ENCODE measurements at regions not wholly inside any gene's neighbourhood (a gene's known extent, or its start where the extent isn't known, plus 50 kb on each side); places are given as distances from the start of the nearest gene placed in this dataset.

DNA sequence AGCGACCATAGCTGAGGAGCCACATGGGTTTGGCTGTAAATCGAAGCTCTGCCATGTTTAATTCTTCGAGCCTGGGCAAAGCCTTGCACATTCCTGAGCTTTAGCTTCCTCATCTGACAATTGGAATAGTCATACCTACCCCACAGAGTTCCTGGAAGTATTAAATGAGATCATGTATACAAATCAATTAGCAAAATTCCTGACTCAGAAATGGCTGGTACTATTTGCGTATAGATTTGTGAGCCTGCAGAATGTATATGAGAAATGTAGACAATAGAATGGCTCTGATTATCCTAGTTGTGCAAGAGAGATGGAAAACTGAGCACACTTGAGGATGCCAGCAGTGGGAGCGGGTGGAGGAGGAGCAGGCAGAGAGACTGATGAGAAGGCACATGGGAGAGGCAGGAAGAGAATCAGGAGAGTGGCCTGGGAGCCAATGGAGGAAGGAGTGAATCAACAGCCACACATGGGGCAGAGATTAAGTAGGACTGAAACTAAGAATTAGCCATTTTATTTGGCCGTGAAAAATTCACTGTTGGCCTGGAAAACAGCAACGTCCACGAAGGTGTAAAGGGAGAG lies 128.0 kb upstream of the C1GALT1 start:
- no peak for TF ChIP-seq GATA3 (IDR thresholded peaks at IDR 0.05; ENCODE audit: low read depth, low read length)
- TF ChIP-seq GATA2 (IDR thresholded peaks at IDR 0.05; ENCODE audit: low read depth, low read length), result no peak

Data from SH-SY5Y (cell line).